Neural cell (in vitro differentiated cells): ENCODE measurements at regions not wholly inside any gene's neighbourhood (a gene's known extent, or its start where the extent isn't known, plus 50 kb on each side); places are given as distances from the start of the nearest gene placed in this dataset.

Experiments
- POLR2AphosphoS5 ChIP-seq: IDR thresholded peaks from 2 replicates; pipeline ENCODE4 v1.6.1; 2012
- TF ChIP-seq, protein P1 (sequence below): IDR thresholded peaks from 2 replicates; pipeline ENCODE4 v1.6.1; 2012; ENCODE audit warnings: borderline replicate concordance

DNA sequence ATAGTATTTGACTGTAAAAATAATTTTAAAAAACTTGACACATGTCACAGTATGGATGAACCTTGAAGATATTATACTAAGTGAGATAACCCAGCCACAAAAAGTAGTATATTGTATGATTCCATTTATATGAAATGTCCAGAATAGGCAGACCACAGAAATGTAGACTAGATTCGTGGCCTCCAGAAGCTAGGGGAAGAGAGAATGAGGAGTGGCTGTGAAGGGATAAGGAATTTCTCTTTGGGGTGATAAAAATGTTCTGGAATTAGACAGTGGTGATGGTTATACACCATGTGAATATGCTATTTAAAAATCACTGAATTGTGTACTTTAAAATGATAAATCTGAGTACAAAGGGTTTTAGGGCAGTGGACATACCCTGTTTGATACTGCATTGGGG, 253.1 kb upstream of the DYNLRB2 start:
- TF ChIP-seq, protein P1, sequence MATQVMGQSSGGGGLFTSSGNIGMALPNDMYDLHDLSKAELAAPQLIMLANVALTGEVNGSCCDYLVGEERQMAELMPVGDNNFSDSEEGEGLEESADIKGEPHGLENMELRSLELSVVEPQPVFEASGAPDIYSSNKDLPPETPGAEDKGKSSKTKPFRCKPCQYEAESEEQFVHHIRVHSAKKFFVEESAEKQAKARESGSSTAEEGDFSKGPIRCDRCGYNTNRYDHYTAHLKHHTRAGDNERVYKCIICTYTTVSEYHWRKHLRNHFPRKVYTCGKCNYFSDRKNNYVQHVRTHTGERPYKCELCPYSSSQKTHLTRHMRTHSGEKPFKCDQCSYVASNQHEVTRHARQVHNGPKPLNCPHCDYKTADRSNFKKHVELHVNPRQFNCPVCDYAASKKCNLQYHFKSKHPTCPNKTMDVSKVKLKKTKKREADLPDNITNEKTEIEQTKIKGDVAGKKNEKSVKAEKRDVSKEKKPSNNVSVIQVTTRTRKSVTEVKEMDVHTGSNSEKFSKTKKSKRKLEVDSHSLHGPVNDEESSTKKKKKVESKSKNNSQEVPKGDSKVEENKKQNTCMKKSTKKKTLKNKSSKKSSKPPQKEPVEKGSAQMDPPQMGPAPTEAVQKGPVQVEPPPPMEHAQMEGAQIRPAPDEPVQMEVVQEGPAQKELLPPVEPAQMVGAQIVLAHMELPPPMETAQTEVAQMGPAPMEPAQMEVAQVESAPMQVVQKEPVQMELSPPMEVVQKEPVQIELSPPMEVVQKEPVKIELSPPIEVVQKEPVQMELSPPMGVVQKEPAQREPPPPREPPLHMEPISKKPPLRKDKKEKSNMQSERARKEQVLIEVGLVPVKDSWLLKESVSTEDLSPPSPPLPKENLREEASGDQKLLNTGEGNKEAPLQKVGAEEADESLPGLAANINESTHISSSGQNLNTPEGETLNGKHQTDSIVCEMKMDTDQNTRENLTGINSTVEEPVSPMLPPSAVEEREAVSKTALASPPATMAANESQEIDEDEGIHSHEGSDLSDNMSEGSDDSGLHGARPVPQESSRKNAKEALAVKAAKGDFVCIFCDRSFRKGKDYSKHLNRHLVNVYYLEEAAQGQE: no peak
- TF ChIP-seq POLR2AphosphoS5: no peak
